GM23338 (cell line): ENCODE measurements at regions not wholly inside any gene's neighbourhood (a gene's known extent, or its start where the extent isn't known, plus 50 kb on each side); places are given as distances from the start of the nearest gene placed in this dataset.

ENCODE experiments used
- CREB1 ChIP-seq: fragments of 250-450 bp; sonication (Bioruptor Pico); IDR thresholded peaks from 2 replicates; pipeline ENCODE4 v1.5.0; 2020; ENCODE audit warnings: low read depth, mild to moderate bottlenecking, moderate library complexity
- CTCF ChIP-seq, 2 experiments: fragments of 200-600 bp in 1 of 2; sonication (generic) in 1 of 2; conservative IDR thresholded peaks; 2 replicates each; pipeline versions ENCODE4 v1.5.1 to v1.6.1; 2016 to 2017; ENCODE audit warnings: antibody characterized with exemption in 2 of 2, low read depth in 2 of 2, mild to moderate bottlenecking in 2 of 2, moderate library complexity in 1 of 2
- ETS1 ChIP-seq: IDR thresholded peaks from 2 replicates; pipeline ENCODE4 v1.6.1; 2016; ENCODE audit warnings: antibody characterized with exemption
- EZH2phosphoT487 ChIP-seq: fragments of 200-600 bp; sonication (generic); IDR thresholded peaks from one replicate; pipeline ENCODE4 v1.8.1; 2018; ENCODE audit warnings: antibody characterized with exemption; ENCODE audit not compliant: unreplicated experiment
- POLR2AphosphoS5 ChIP-seq: IDR thresholded peaks from 2 replicates; pipeline ENCODE4 v1.6.1; 2016; ENCODE audit warnings: antibody characterized with exemption, low read depth
- REST ChIP-seq: IDR thresholded peaks from one replicate; pipeline ENCODE4 v1.6.1; 2018; ENCODE audit warnings: antibody characterized with exemption; ENCODE audit not compliant: unreplicated experiment
- ZNF114 ChIP-seq: fragments of 250-450 bp; sonication (Bioruptor Pico); IDR thresholded peaks from 2 replicates; pipeline ENCODE4 v1.5.0; 2020; ENCODE audit warnings: mild to moderate bottlenecking, moderate library complexity

- TF ChIP-seq CTCF (conservative IDR thresholded peaks at IDR 0.05; ENCODE audit: low read depth in 2 of 2): no peak
- no peak for TF ChIP-seq CREB1 (CRISPR knock-in tag)
- no peak for TF ChIP-seq POLR2AphosphoS5
- TF ChIP-seq ZNF114 (CRISPR knock-in tag): no peak
- no peak for TF ChIP-seq REST
- TF ChIP-seq ETS1: no peak
- no peak for TF ChIP-seq EZH2phosphoT487
These were observed 253.8 kb upstream of the PMFBP1 start for GRCh38 chr16:72425571-72426341.
